Liver (tissue), 8 donors: ENCODE measurements at regions not wholly inside any gene's neighbourhood (a gene's known extent, or its start where the extent isn't known, plus 50 kb on each side); places are given as distances from the start of the nearest gene placed in this dataset.

Source experiments
- DNase-seq: peaks from one replicate; pipeline ENCODE4 v3.0.0-alpha.2; 2017; ENCODE audit warnings: low spot score
- H3K27ac ChIP-seq, 2 donors: one replicate each; pipeline ENCODE4 v1.7.0; 2013; ENCODE audit warnings: inconsistent platforms in 2 of 2, low read length in 2 of 2, control low read depth in 1 of 2, low read depth in 1 of 2, mild to moderate bottlenecking in 1 of 2
- H3K27me3 ChIP-seq, 4 donors: one replicate each; pipeline versions ENCODE4 v1.6.1 to v1.7.0; 2013; ENCODE audit warnings: low read length in 3 of 4, inconsistent platforms in 1 of 4, mild to moderate bottlenecking in 1 of 4, moderate library complexity in 1 of 4; ENCODE audit not compliant: control insufficient read depth in 4 of 4, insufficient read depth in 4 of 4
- H3K36me3 ChIP-seq, 4 donors: one replicate each; pipeline versions ENCODE4 v1.6.1 to v1.7.0; 2013; ENCODE audit warnings: low read length in 3 of 4, mild to moderate bottlenecking in 3 of 4, low read depth in 1 of 4, moderate library complexity in 1 of 4; ENCODE audit not compliant: control insufficient read depth in 4 of 4, insufficient read depth in 3 of 4
- H3K4me1 ChIP-seq, 4 donors: one replicate each; pipeline versions ENCODE4 v1.6.1 to v1.7.0; 2013; ENCODE audit warnings: low read length in 3 of 4, mild to moderate bottlenecking in 3 of 4, moderate library complexity in 1 of 4; ENCODE audit not compliant: control insufficient read depth in 4 of 4, insufficient read depth in 4 of 4
- H3K4me3 ChIP-seq, 3 donors: one replicate each; pipeline versions ENCODE4 v1.6.1 to v1.7.0; 2013; ENCODE audit warnings: low read length in 3 of 3, control low read depth in 1 of 3, low read depth in 1 of 3, mild to moderate bottlenecking in 1 of 3
- H3K9ac ChIP-seq, 2 donors: one replicate each; pipeline ENCODE4 v1.7.0; 2013; ENCODE audit warnings: low read length in 2 of 2, mild to moderate bottlenecking in 2 of 2, moderate library complexity in 2 of 2, control low read depth in 1 of 2, low read depth in 1 of 2
- H3K9me3 ChIP-seq, 4 donors: one replicate each; pipeline versions ENCODE4 v1.6.1 to v1.7.0; 2013; ENCODE audit warnings: low read length in 3 of 4; ENCODE audit not compliant: control insufficient read depth in 4 of 4
- EGR1 ChIP-seq, 2 donors: IDR thresholded peaks; 2 replicates each; pipeline ENCODE4 v1.6.1; 2016 to 2018; ENCODE audit warnings: antibody characterized with exemption in 2 of 2, low read depth in 2 of 2
- FOXA1 ChIP-seq: IDR thresholded peaks from 2 replicates; pipeline ENCODE4 v1.6.1; 2016; ENCODE audit warnings: antibody characterized with exemption
- FOXA2 ChIP-seq: IDR thresholded peaks from 2 replicates; pipeline ENCODE4 v1.6.1; 2016; ENCODE audit warnings: antibody characterized with exemption
- GABPA ChIP-seq, 2 donors: IDR thresholded peaks in 1 of 2; conservative IDR thresholded peaks in 1 of 2; 2 replicates each; pipeline ENCODE4 v1.6.1; 2016; ENCODE audit warnings: antibody characterized with exemption in 2 of 2, mild to moderate bottlenecking in 1 of 2, moderate library complexity in 1 of 2
- HNF4A ChIP-seq, 2 donors: conservative IDR thresholded peaks; 2 replicates each; pipeline ENCODE4 v1.6.1; 2016; ENCODE audit warnings: antibody characterized with exemption in 2 of 2, mild to moderate bottlenecking in 2 of 2
- HNF4G ChIP-seq: IDR thresholded peaks from 2 replicates; pipeline ENCODE4 v1.6.1; 2016; ENCODE audit warnings: antibody characterized with exemption
- JUND ChIP-seq, 2 donors: IDR thresholded peaks; 2 replicates each; pipeline ENCODE4 v1.6.1; 2016; ENCODE audit warnings: antibody characterized with exemption in 2 of 2
- NR2F2 ChIP-seq: IDR thresholded peaks from 2 replicates; pipeline ENCODE4 v1.6.1; 2016; ENCODE audit warnings: antibody characterized with exemption
- RAD21 ChIP-seq, 2 donors: IDR thresholded peaks; 2 replicates each; pipeline ENCODE4 v1.6.1; 2016; ENCODE audit warnings: antibody characterized with exemption in 2 of 2, mild to moderate bottlenecking in 2 of 2
- SP1 ChIP-seq: IDR thresholded peaks from 2 replicates; pipeline ENCODE4 v1.6.1; 2018; ENCODE audit warnings: antibody characterized with exemption, mild to moderate bottlenecking
- TAF1 ChIP-seq: conservative IDR thresholded peaks from 2 replicates; pipeline ENCODE4 v1.6.1; 2016; ENCODE audit warnings: antibody characterized with exemption, mild to moderate bottlenecking
- YY1 ChIP-seq: IDR thresholded peaks from 2 replicates; pipeline ENCODE4 v1.6.1; 2016; ENCODE audit warnings: antibody characterized with exemption, mild to moderate bottlenecking
- WGBS: extraction: QIAGEN DNeasy Blood & Tissue Kit; methylation state at CpG from one replicate; pipeline ENCODE4 v1.1.7; 2013; 5-methylcytosine and 5-hydroxymethylcytosine counted together
- TF ChIP-seq, protein P1 (sequence below): IDR thresholded peaks from 2 replicates; pipeline ENCODE4 v1.6.1; 2016; ENCODE audit warnings: antibody characterized with exemption
- TF ChIP-seq, protein P2 (sequence below): IDR thresholded peaks from 2 replicates; pipeline ENCODE4 v1.6.1; 2016; ENCODE audit warnings: antibody characterized with exemption
- TF ChIP-seq, protein P3 (sequence below): IDR thresholded peaks from 2 replicates; pipeline ENCODE4 v1.6.1; 2016; ENCODE audit warnings: antibody characterized with exemption
- TF ChIP-seq, protein P4 (sequence below): IDR thresholded peaks from 2 replicates; pipeline ENCODE4 v1.6.1; 2016; ENCODE audit warnings: antibody characterized with exemption, mild to moderate bottlenecking
- TF ChIP-seq, protein P5 (sequence below): fragments of 150-350 bp; IDR thresholded peaks from 2 replicates; pipeline ENCODE4 v1.5.1; 2017; ENCODE audit warnings: improper control_type of control experiment, low read depth, low read length; ENCODE audit not compliant: missing input control
- donor health status: healthy.
- donor health status: healthy.
- donor health status: healthy.
- donor health status: healthy.
- donor health status: healthy.

DNA sequence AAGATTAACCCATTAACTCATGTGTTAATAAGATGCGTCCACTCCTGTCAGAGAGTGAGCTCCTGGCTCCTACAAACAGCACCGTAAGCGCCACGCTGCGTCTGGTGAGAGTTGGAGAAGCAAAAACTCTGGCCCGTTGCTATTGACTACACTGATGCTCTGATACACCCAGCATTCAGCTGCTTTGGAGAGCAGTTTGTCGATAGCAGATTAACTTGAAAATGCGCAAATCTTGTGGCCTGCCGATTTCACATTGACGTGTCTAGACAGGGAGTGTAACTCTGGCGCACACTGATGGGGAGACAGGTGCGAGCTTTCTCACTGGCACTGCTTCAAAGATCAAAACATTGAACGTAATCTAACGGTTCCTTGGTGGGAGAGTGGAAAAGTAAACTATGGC is 151.7 kb upstream of the RPS6KA2 start:
- no peak overlapping the region for H3K27ac ChIP-seq
- DNase-seq, result peak; percentile 4
- no peak overlapping the region for H3K9ac ChIP-seq
- H3K4me3 ChIP-seq, result no peak overlapping the region
- 89% methylated on average over 14 of the region's 14 CpGs for WGBS
- H3K36me3 ChIP-seq, result no peaks in the 10 kb centered on the region
- H3K4me1 ChIP-seq, result no peaks in the 10 kb centered on the region
- no peaks in the 10 kb centered on the region for H3K9me3 ChIP-seq
- TF ChIP-seq, protein P1, sequence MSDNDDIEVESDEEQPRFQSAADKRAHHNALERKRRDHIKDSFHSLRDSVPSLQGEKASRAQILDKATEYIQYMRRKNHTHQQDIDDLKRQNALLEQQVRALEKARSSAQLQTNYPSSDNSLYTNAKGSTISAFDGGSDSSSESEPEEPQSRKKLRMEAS, result no peak
- TF ChIP-seq, protein P2, sequence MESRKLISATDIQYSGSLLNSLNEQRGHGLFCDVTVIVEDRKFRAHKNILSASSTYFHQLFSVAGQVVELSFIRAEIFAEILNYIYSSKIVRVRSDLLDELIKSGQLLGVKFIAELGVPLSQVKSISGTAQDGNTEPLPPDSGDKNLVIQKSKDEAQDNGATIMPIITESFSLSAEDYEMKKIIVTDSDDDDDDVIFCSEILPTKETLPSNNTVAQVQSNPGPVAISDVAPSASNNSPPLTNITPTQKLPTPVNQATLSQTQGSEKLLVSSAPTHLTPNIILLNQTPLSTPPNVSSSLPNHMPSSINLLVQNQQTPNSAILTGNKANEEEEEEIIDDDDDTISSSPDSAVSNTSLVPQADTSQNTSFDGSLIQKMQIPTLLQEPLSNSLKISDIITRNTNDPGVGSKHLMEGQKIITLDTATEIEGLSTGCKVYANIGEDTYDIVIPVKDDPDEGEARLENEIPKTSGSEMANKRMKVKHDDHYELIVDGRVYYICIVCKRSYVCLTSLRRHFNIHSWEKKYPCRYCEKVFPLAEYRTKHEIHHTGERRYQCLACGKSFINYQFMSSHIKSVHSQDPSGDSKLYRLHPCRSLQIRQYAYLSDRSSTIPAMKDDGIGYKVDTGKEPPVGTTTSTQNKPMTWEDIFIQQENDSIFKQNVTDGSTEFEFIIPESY, result no peak
- no peak for TF ChIP-seq FOXA2
- H3K27me3 ChIP-seq, result no peaks in the 10 kb centered on the region

DNA sequence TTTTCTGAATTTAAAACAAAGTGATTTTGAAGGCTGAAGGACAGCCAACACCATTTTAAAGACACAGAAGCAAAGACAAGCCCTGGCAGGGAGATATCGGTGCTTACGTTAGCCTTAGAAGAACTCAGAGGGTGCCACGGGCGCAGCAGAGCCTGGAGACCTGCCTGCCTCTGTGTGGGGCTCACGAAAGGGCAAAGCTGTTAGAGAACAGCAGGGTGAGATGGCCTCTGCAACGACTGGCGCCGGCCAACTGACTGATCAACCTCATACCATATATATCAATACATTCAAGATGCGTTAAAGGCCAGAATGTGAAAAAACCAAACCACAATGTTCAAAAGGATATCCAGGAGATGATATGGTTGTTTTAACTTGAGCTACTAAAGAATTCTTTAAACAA is 151.0 kb upstream of the RPS6KA2 start:
- 87% methylated on average over 9 of the region's 9 CpGs for WGBS
- Histone ChIP-seq H3K27me3 (no peaks in the 10 kb centered on the region), H3K9ac (no peak overlapping the region), H3K4me3 (no peak overlapping the region), H3K27ac (no peak overlapping the region), H3K36me3 (no peaks in the 10 kb centered on the region), H3K9me3 (no peaks in the 10 kb centered on the region), H3K4me1 (no peaks in the 10 kb centered on the region)
- DNase-seq, result no peak
- TF ChIP-seq FOXA1 (no peak), EGR1 (IDR thresholded peaks at IDR 0.05; ENCODE audit: low read depth in 2 of 2) (no peak), NR2F2 (no peak), TAF1 (no peak)
- TF ChIP-seq, protein P3, sequence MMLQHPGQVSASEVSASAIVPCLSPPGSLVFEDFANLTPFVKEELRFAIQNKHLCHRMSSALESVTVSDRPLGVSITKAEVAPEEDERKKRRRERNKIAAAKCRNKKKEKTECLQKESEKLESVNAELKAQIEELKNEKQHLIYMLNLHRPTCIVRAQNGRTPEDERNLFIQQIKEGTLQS, result no peak

DNA sequence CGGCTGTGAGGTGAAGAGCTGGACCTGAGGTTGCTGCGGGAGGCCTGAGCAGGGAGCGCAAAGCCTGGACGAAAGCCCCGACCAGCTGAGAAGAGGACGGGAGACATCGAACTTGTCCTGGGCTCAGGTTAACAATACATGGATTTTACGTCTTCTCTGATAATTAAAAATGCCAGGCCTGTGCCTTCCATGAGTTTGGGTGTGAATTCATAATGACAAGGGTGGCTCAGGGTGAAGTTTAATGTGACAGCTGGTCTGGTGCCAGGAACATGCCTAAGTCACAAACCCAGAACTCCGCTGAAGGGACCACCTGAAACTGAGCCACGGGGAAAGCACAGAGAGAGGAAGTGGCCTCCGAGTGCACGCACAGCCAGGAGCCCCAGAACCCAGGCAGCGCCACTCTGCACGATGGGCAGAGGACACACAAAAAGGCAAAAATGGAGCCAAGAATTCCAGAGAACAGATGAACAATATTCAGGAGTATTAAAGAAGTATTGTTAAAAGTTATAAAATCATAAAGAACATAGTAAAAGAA is 150.1 kb upstream of the RPS6KA2 start:
- Histone ChIP-seq H3K4me3 (no peak overlapping the region), H3K27me3 (no peaks in the 10 kb centered on the region), H3K4me1 (no peaks in the 10 kb centered on the region), H3K27ac (no peak overlapping the region), H3K9me3 (no peaks in the 10 kb centered on the region), H3K9ac (no peak overlapping the region), H3K36me3 (no peaks in the 10 kb centered on the region)
- 84% methylated on average over 14 of the region's 14 CpGs for WGBS
- DNase-seq, result no peak
- no peak for TF ChIP-seq RAD21 (IDR thresholded peaks at IDR 0.05)
- TF ChIP-seq FOXA1, result no peak
- TF ChIP-seq EGR1 (IDR thresholded peaks at IDR 0.05; ENCODE audit: low read depth in 2 of 2), result no peak
- TF ChIP-seq YY1, result no peak
- TF ChIP-seq, protein P4, sequence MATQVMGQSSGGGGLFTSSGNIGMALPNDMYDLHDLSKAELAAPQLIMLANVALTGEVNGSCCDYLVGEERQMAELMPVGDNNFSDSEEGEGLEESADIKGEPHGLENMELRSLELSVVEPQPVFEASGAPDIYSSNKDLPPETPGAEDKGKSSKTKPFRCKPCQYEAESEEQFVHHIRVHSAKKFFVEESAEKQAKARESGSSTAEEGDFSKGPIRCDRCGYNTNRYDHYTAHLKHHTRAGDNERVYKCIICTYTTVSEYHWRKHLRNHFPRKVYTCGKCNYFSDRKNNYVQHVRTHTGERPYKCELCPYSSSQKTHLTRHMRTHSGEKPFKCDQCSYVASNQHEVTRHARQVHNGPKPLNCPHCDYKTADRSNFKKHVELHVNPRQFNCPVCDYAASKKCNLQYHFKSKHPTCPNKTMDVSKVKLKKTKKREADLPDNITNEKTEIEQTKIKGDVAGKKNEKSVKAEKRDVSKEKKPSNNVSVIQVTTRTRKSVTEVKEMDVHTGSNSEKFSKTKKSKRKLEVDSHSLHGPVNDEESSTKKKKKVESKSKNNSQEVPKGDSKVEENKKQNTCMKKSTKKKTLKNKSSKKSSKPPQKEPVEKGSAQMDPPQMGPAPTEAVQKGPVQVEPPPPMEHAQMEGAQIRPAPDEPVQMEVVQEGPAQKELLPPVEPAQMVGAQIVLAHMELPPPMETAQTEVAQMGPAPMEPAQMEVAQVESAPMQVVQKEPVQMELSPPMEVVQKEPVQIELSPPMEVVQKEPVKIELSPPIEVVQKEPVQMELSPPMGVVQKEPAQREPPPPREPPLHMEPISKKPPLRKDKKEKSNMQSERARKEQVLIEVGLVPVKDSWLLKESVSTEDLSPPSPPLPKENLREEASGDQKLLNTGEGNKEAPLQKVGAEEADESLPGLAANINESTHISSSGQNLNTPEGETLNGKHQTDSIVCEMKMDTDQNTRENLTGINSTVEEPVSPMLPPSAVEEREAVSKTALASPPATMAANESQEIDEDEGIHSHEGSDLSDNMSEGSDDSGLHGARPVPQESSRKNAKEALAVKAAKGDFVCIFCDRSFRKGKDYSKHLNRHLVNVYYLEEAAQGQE, result no peak
- TF ChIP-seq FOXA2, result no peak
- no peak for TF ChIP-seq HNF4A (conservative IDR thresholded peaks at IDR 0.05)
- TF ChIP-seq GABPA (IDR thresholded peaks at IDR 0.05 in 1 of 2, conservative IDR thresholded peaks at IDR 0.05 in 1 of 2), result no peak
- TF ChIP-seq, protein P5, sequence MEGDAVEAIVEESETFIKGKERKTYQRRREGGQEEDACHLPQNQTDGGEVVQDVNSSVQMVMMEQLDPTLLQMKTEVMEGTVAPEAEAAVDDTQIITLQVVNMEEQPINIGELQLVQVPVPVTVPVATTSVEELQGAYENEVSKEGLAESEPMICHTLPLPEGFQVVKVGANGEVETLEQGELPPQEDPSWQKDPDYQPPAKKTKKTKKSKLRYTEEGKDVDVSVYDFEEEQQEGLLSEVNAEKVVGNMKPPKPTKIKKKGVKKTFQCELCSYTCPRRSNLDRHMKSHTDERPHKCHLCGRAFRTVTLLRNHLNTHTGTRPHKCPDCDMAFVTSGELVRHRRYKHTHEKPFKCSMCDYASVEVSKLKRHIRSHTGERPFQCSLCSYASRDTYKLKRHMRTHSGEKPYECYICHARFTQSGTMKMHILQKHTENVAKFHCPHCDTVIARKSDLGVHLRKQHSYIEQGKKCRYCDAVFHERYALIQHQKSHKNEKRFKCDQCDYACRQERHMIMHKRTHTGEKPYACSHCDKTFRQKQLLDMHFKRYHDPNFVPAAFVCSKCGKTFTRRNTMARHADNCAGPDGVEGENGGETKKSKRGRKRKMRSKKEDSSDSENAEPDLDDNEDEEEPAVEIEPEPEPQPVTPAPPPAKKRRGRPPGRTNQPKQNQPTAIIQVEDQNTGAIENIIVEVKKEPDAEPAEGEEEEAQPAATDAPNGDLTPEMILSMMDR, result no peak
- TF ChIP-seq, protein P3, result no peak
- TF ChIP-seq TAF1, result no peak
- TF ChIP-seq HNF4G, result no peak
- no peak for TF ChIP-seq NR2F2
- TF ChIP-seq, protein P1, result no peak
- no peak for TF ChIP-seq SP1
- TF ChIP-seq, protein P2, result no peak
- no peak for TF ChIP-seq JUND (IDR thresholded peaks at IDR 0.05)
